Nephron (organoid): ENCODE measurements at regions not wholly inside any gene's neighbourhood (a gene's known extent, or its start where the extent isn't known, plus 50 kb on each side); places are given as distances from the start of the nearest gene placed in this dataset.
"Not testable (repeated sequence)": the region's sequence is repeated elsewhere in the genome, so short reads cannot be mapped to it uniquely, and the experiment has no call there.

Source experiments
- H3K27ac Mint-ChIP-seq, 3 experiments: 2 replicates each; pipeline ENCODE4 v1.8.0; 2020; ENCODE audit warnings: mixed read lengths in 3 of 3, mild to moderate bottlenecking in 2 of 3, moderate library complexity in 1 of 3
- H3K27me3 Mint-ChIP-seq: 2 replicates; pipeline ENCODE4 v1.8.0; 2021; ENCODE audit warnings: low read depth, mild to moderate bottlenecking, moderate library complexity, mixed read lengths
- H3K36me3 Mint-ChIP-seq: 2 replicates; pipeline ENCODE4 v1.8.0; 2020; ENCODE audit warnings: low read depth, mixed read lengths
- H3K4me1 Mint-ChIP-seq: 2 replicates; pipeline ENCODE4 v1.8.0; 2020; ENCODE audit warnings: mixed read lengths
- H3K4me3 Mint-ChIP-seq, 3 experiments: 2 replicates each; pipeline ENCODE4 v1.8.0; 2020; ENCODE audit warnings: mild to moderate bottlenecking in 3 of 3, mixed read lengths in 3 of 3, moderate library complexity in 2 of 3
- H3K9me3 Mint-ChIP-seq: 2 replicates; pipeline ENCODE4 v1.8.0; 2020; ENCODE audit warnings: mixed read lengths
- TF ChIP-seq, protein P1 (sequence below), 3 experiments: fragments of 200-600 bp; sonication (generic); IDR thresholded peaks; one replicate each; pipeline ENCODE4 v1.5.0; 2021; ENCODE audit warnings: antibody characterized with exemption in 3 of 3; ENCODE audit not compliant: unreplicated experiment in 3 of 3

DNA sequence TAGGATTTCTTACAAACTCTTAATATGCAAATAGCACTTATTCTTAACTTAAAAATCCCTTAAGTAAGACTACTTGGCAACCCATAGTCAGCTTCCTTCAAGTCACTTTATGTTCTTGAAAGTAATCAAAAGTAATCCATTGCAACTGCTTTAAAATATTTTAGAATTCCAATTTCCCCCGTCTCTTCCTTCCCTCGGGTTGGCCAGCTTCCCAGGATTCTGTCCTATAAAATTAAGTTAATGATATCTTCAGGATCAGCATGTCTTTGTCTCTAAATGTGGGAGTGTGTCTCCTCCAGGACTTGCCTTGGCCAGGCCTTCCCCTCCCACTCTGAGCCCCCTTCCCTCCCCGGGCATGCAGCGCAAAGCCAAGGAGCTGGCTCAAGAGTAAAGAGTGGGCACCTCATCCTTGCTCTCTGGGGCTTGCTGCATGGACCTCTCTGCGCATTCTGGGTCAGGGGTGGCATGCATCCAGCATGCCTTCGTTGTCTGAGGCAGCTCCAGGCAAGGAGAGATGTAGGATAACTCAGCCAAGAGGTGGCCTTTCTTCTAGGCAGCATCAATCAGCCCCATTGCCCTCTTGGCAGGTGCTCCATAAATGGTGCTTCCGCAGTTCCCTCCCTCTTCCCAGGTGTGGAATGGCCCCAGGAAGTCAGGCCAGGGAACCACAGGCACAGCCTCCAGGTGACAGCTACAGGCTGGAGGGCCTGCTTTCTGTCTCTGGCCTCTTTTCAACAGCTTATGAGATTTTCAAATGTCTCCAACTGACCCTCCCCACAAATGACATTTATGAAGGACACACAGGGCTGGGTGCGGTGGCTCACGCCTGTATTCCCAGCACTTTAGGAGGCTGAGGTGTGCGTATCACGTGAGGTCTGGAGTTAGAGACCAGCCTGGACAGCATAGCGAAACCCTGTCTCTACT lies 108.7 kb upstream of the ALDH1A3 start:
- Mint-ChIP-seq H3K27me3 (peaks cover 5% of the 10 kb centered on the region), H3K36me3 (no peaks in the 10 kb centered on the region), H3K4me1 (peaks cover 43% of the 10 kb centered on the region), H3K27ac (peak overlapping the region; percentile 58 to 93 (median 75)), H3K4me3 (peak overlapping the region in 1 of 3 experiments; percentile 26), H3K9me3 (peaks cover 8% of the 10 kb centered on the region)
- TF ChIP-seq, protein P1, sequence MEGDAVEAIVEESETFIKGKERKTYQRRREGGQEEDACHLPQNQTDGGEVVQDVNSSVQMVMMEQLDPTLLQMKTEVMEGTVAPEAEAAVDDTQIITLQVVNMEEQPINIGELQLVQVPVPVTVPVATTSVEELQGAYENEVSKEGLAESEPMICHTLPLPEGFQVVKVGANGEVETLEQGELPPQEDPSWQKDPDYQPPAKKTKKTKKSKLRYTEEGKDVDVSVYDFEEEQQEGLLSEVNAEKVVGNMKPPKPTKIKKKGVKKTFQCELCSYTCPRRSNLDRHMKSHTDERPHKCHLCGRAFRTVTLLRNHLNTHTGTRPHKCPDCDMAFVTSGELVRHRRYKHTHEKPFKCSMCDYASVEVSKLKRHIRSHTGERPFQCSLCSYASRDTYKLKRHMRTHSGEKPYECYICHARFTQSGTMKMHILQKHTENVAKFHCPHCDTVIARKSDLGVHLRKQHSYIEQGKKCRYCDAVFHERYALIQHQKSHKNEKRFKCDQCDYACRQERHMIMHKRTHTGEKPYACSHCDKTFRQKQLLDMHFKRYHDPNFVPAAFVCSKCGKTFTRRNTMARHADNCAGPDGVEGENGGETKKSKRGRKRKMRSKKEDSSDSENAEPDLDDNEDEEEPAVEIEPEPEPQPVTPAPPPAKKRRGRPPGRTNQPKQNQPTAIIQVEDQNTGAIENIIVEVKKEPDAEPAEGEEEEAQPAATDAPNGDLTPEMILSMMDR (IDR thresholded peaks at IDR 0.05; ENCODE audit: unreplicated experiment in 3 of 3), result no peak

DNA sequence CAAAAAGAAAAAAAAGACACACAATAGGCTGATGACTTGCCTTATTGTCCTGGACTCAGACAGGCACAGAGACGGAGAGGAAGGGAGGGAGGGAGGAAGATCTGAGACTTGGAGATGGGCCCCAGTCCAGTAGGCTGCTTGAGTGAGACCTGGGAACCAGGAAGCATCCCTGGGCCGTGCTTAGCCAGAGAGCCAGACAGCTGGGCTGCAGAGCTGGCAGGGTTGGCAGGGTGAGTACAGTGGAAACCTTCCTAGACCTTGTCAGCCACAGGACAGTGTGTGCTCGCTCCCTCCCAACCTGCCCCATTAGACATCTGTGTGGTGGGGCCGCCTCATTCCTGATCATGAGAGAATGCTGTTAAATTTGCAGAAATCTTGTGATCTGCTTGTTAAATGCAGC lies 107.9 kb upstream of the ALDH1A3 start:
- TF ChIP-seq, protein P1 (IDR thresholded peaks at IDR 0.05; ENCODE audit: unreplicated experiment in 3 of 3), result no peak
- Mint-ChIP-seq H3K9me3 (peaks cover 11% of the 10 kb centered on the region), H3K27ac (peak overlapping the region in 2 of 3 experiments; percentile 58 to 93), H3K27me3 (peaks cover 5% of the 10 kb centered on the region), H3K4me1 (peaks cover 36% of the 10 kb centered on the region), H3K4me3 (no peak overlapping the region), H3K36me3 (no peaks in the 10 kb centered on the region)

GRCh38 chr15:100772478-100772877 lies 107.2 kb upstream of the ALDH1A3 start:
- peaks cover 11% of the 10 kb centered on the region for H3K9me3 Mint-ChIP-seq
- TF ChIP-seq, protein P1 (IDR thresholded peaks at IDR 0.05; ENCODE audit: unreplicated experiment in 3 of 3), result no peak
- peak overlapping the region; percentile 58 to 93 (median 72) for H3K27ac Mint-ChIP-seq

GRCh38 chr15:100772892-100773520 lies 106.6 kb upstream of the ALDH1A3 start:
- peak overlapping the region; percentile 58 to 93 (median 72) for H3K27ac Mint-ChIP-seq

More at GRCh38 chr15:100772478-100772877, 107.2 kb upstream of the ALDH1A3 start:
- Mint-ChIP-seq H3K36me3 (no peaks in the 10 kb centered on the region), H3K4me3 (peak overlapping the region in 1 of 3 experiments; percentile 20), H3K27me3 (peaks cover 5% of the 10 kb centered on the region), H3K4me1 (peaks cover 36% of the 10 kb centered on the region)

GRCh38 chr15:100774044-100774443 lies 105.6 kb upstream of the ALDH1A3 start:
- H3K27me3 Mint-ChIP-seq, H3K4me3 Mint-ChIP-seq, H3K27ac Mint-ChIP-seq, H3K36me3 Mint-ChIP-seq: not testable (repeated sequence)
- H3K4me1 Mint-ChIP-seq, result peaks cover 36% of the 10 kb centered on the region
- peaks cover 15% of the 10 kb centered on the region for H3K9me3 Mint-ChIP-seq

More at GRCh38 chr15:100772892-100773520, 106.6 kb upstream of the ALDH1A3 start:
- no peak overlapping the region for H3K4me3 Mint-ChIP-seq
- no peaks in the 10 kb centered on the region for H3K36me3 Mint-ChIP-seq
- TF ChIP-seq, protein P1 (IDR thresholded peaks at IDR 0.05; ENCODE audit: unreplicated experiment in 3 of 3), result no peak
- H3K27me3 Mint-ChIP-seq, result peaks cover 5% of the 10 kb centered on the region
- H3K4me1 Mint-ChIP-seq, result peaks cover 36% of the 10 kb centered on the region
- peaks cover 12% of the 10 kb centered on the region for H3K9me3 Mint-ChIP-seq

DNA sequence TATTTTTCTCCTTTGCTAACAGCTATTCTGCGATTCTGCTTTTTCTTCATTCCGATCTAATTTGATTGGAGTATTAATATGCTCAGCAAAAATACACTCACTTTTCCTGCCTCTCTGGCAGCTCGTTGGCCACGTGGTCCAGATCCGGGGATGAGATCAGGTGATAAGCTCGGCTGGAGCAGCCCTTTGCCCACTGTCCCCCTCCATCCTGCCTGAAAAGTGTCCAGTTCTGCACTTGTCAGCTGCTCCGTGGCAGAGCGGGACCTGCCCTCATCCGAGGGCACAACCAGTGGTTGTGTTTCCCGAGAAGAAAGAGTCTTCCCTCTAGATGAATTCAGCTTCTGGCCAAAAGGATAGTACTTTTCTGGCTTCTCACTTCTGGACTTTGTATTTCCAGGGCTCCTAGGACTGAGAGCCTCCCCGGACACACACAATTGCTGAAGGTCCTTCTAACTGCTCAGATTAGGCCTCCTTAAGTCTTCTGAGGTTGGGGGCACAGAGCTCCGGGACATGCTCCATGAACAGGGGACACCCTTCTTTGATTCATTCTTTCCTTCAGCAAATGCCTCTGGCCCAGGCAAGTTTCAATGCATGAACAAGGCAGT lies 103.9 kb upstream of the ALDH1A3 start:
- peak overlapping the region in 1 of 3 experiments; percentile 63 for H3K27ac Mint-ChIP-seq
- H3K36me3 Mint-ChIP-seq, result no peaks in the 10 kb centered on the region
- TF ChIP-seq, protein P1 (IDR thresholded peaks at IDR 0.05; ENCODE audit: unreplicated experiment in 3 of 3), result no peak
- H3K4me1 Mint-ChIP-seq, result peaks cover 35% of the 10 kb centered on the region
- H3K27me3 Mint-ChIP-seq, result peaks cover 8% of the 10 kb centered on the region
- no peak overlapping the region for H3K4me3 Mint-ChIP-seq
- H3K9me3 Mint-ChIP-seq, result peaks cover 15% of the 10 kb centered on the region
